ENCODE measurements at regions not wholly inside any gene's neighbourhood (a gene's known extent, or its start where the extent isn't known, plus 50 kb on each side); places are given as distances from the start of the nearest gene placed in this dataset.

GRCh38 chr12:118751355-118751754, 230.0 kb upstream of the SRRM4 start:
- DNase-seq (ENCODE audit: low spot score): no peak

DNA sequence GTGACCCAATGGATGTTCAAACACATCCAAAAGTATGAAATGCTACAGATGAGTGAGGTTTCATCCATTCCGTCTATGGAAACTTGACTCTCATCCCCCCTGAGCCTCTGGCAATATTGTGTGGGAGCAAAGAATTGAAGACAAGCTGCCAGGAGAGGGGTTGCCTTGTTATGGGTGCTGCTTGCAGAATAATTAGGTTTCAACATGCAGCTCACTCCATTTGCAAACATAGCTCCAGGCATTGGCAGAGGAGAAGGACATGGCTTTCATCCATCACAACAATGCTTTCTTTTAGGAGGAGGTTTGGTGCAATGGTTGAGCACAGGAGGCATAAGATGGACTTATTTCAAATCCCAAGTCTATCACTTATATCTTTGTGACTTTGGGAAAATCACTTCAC, 220.7 kb upstream of the SRRM4 start:
- no peak for DNase-seq (ENCODE audit: low spot score)

GRCh38 chr12:118763234-118763633, 218.1 kb upstream of the SRRM4 start:
- no peak for DNase-seq (ENCODE audit: low spot score)

- DNase-seq (ENCODE audit: low spot score): no peak
Measured at GRCh38 chr12:118773956-118774723, 207.2 kb upstream of the SRRM4 start.

DNA sequence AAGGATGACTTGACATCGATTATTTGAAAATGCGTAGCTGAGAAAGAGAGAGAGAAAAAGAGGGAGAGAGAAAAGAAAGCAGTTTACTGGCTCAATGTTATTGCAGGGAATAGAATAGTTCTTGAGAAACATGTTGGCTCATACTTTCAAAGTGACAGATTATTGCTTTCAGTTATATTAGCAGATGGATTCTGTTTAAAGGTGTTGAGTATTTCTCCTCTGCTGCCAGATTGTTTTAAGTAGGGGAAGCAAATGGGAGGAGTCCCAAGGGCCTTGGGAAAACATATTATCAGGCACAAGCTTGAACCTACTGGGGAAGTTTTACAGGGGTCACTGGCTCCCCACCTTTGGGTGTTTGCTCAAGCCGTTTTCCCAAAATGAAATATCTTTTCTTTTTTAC, 203.8 kb upstream of the SRRM4 start:
- no peak for DNase-seq (ENCODE audit: low spot score)

DNA sequence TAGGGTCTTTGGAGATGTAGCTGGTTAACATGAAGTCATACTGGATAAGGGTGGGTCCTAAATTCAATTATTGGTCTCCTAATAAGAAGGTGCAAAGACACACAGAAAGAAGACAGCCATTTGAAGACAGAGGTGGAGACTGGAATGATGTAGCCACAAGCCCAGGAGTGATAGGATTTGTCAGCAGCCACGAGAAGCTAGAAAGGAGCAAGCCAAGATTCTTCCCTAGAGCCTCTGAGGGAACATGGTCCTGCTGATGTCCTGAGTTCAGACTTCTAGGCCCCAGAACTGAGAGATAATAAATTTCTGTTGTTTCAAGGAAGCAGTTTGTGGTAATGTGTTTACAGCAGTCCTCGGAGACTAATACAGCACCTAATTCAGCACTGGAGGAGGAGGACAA, 203.3 kb upstream of the SRRM4 start:
- DNase-seq (ENCODE audit: low spot score): no peak

- DNase-seq (ENCODE audit: low spot score): no peak
Measured at GRCh38 chr12:118780939-118781338, 200.4 kb upstream of the SRRM4 start.

GRCh38 chr12:118781692-118782091, 199.6 kb upstream of the SRRM4 start:
- no peak for DNase-seq (ENCODE audit: low spot score)

- DNase-seq (ENCODE audit: low spot score): no peak
Measured at GRCh38 chr12:118783703-118784102, 197.6 kb upstream of the SRRM4 start.

DNA sequence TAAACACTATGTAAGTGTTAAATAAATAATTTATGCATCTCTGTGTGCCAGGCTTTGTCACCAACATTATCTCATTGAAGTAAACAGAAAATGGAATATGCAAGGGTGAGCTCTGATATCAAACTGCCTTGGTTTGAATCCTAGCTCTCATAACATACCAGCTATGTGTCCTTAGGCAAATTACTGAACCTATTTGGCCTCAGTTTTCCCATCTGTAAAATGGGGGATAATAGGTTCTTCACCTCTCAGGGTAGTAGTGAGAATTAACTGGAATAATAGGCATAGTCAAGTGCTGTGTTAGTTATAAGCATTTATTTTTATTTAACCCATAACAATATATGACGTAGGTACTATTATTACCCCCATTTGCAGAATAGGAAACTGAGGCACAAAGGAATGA, 190.8 kb upstream of the SRRM4 start:
- no peak for DNase-seq (ENCODE audit: low spot score)

DNA sequence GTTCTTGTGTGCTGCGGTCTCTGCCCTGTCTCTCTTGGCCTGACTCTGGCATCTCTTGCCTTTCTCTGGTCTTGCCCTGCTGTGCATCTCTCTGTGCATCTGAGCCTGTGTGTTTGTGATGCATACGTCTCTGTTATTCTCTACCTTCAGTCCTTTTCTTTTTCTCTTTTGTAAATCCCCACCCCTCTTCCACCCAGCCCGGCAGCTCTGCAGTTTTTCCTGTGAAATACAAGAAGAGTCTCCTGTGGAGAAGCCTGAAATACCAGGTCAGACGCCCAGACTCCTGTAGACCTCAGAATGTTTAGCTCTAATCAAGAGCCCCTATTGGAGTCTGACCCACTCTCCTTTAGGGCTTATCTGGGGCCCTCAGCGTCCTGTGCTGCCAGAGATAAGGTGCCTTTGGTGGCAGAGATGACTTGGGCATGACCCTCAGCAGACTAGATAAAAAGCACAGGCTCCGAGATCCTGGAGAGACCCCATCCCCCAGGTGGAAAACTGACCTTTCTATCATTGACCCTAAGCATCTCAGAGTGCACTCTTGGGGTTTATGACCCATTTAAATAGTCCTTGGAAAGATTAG, 167.5 kb upstream of the SRRM4 start:
- DNase-seq (ENCODE audit: low spot score): no peak

GRCh38 chr12:118816296-118816695, 165.0 kb upstream of the SRRM4 start:
- no peak for DNase-seq (ENCODE audit: low spot score)

DNA sequence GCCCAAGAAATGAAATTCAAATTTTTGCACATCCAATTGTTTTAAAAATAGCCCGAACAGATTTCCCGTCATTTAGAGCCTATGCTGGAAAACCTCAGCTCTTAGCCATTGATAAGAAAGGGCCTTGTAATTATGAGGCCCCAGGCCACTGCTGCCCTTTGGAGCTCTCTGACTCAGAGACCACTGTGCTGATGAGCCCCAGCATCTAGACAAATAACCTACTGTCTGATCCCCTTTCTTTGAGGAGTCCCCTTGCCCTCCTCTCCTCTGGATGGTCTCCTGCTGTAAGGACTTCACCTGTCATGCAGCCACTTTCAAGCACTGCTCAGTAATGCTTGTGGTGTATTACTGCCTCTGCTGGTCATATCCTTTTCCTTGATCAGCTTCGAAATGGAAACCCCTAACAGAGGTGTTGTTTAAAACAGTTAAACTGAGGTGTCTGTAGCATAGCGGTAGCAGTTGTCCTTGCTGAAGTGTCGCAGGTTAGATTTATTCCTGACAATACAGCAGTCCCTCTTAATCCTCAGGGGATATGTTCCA, 159.9 kb upstream of the SRRM4 start:
- DNase-seq (ENCODE audit: low spot score): no peak

DNA sequence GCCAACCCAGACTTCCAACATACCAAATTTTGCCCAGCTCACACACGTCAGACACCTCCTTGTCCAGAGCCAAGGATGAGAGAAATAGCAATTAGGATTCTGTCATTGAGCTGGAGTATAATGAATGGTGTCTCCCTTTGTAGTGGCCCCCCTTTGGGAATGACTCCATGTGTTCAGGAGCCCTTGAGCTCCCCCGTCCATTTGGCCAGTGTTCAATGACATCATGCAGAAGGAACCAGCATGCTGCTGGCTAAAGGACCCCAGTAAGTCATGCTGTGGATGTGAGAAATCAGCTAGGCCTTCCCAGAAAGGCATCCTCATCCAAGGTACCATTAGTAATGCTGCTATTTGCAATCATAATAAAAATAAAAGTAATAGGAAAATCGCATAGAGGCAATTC, 158.8 kb upstream of the SRRM4 start:
- no peak for DNase-seq (ENCODE audit: low spot score)

DNA sequence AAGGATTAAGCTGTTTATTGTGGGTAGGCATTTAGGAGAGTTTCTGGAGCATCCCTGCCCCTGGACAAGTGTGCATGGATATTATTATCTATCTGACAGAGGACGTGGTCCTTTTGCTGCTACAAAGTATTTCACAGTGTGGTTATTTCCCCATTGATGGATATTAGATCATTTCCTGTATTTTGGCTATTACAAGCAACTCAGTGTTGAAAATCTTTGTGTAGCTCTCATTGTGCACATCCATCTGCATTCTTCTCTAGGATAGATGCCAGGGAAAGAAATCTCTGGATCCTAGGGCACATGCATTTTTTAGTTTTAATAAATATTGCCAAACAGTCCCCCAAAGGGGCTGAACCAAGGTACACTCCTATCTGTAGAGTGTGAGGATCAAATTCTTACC, 154.3 kb upstream of the SRRM4 start:
- DNase-seq (ENCODE audit: low spot score): no peak

GRCh38 chr12:118827606-118828005, 153.7 kb upstream of the SRRM4 start:
- no peak for DNase-seq (ENCODE audit: low spot score)

DNA sequence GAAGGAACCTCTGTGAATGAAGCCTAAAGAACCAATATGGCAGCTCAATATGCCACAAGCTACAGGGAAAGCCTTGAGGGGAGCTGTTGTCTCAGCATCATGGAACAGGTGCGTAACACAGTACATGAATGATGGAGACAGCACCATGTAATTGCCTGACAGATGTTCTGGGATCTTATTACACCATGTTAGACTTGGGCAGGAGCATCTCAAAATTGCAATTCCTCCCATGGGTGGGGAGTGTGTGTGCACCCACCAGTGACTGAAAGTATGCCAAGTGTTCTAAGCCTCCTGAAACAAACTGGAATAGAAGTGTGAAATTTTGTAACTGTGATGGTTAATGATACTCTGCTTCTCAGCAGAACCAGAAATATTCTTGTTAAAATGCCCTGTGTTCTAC, 151.0 kb upstream of the SRRM4 start:
- no peak for DNase-seq (ENCODE audit: low spot score)

- no peak for DNase-seq (ENCODE audit: low spot score)
Measured at GRCh38 chr12:118835926-118836325, 145.4 kb upstream of the SRRM4 start.

GRCh38 chr12:118840399-118840798, 140.9 kb upstream of the SRRM4 start:
- DNase-seq (ENCODE audit: low spot score): no peak

DNA sequence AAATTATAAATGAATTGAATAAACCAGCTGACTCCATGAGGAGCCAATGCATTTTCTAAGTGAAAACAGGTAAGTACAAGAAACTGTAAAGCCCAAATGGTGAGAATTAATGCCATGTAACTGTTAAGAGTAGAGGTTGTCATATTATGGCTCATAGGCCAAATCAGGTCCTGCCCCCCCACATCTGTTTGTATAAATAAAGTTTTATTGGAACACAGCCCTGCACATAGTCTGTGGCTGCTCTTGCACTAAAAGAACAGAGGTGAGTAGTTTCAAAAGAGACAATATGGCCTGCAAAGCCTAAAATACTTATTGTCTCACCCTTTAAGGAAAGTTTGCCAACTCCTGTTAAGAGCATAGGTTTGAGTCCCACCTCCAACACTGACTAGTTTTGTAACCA, 140.5 kb upstream of the SRRM4 start:
- no peak for DNase-seq (ENCODE audit: low spot score)

GRCh38 chr12:118841588-118841987, 139.8 kb upstream of the SRRM4 start:
- DNase-seq (ENCODE audit: low spot score): no peak

GRCh38 chr12:118842866-118843265, 138.5 kb upstream of the SRRM4 start:
- DNase-seq (ENCODE audit: low spot score): no peak

DNA sequence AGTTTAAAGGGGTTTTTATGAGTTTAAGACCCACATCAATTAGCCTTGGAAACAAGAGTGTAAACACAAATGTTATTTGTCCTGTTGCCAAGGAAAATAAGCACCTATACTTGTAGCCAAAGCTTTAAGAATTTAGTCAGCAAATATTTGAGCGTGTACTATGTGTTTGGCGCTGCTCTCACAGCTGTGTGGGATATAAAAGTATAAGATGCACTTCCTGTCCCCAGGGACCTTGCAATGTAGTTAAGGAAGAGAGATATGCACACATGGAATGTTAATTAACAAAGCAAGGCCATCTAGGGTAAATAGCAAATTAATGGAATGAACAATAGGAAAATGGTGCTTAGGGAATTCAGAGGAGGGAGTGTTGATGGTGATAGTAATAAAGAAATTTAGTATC, 134.9 kb upstream of the SRRM4 start:
- no peak for DNase-seq (ENCODE audit: low spot score)

Measured in HuH-7.5 (cell line).